NCI-H82 treated with DMSO at 0.1 percent for 48 hours (cell line): ENCODE measurements at regions not wholly inside any gene's neighbourhood (a gene's known extent, or its start where the extent isn't known, plus 50 kb on each side); places are given as distances from the start of the nearest gene placed in this dataset.
"Not testable (repeated sequence)": the region's sequence is repeated elsewhere in the genome, so short reads cannot be mapped to it uniquely, and the experiment has no call there.

Source experiments
- DNase-seq: peaks from one replicate; lab custom pipeline; 2025; ENCODE audit not compliant: unreplicated experiment; lab: John Stamatoyannopoulos, UW

GRCh38 chr14:23750357-23750756, 114.2 kb downstream of the DHRS2 start:
- DNase-seq = no peak

GRCh38 chr14:23751616-23752015, 115.5 kb downstream of the DHRS2 start:
- no peak for DNase-seq

- no peak for DNase-seq
Observed at GRCh38 chr14:23763394-23763793, 127.2 kb downstream of the DHRS2 start.

GRCh38 chr14:23766737-23767401, 130.7 kb downstream of the DHRS2 start:
- DNase-seq = no peak

GRCh38 chr14:23769221-23769728, 133.1 kb downstream of the DHRS2 start:
- not testable (repeated sequence) for DNase-seq

- DNase-seq = no peak
Observed at GRCh38 chr14:23773981-23774380, 137.8 kb downstream of the DHRS2 start.

GRCh38 chr14:23776296-23776695, 140.1 kb downstream of the DHRS2 start:
- no peak for DNase-seq

GRCh38 chr14:23785208-23785607, 149.0 kb downstream of the DHRS2 start:
- DNase-seq = no peak

GRCh38 chr14:23787436-23787835, 151.3 kb downstream of the DHRS2 start:
- DNase-seq = no peak

GRCh38 chr14:23789696-23790095, 153.5 kb downstream of the DHRS2 start:
- DNase-seq = no peak

GRCh38 chr14:23793532-23793931, 157.4 kb downstream of the DHRS2 start:
- no peak for DNase-seq

GRCh38 chr14:23800811-23801210, 152.8 kb upstream of the DHRS4 start:
- no peak for DNase-seq

GRCh38 chr14:23801766-23802165, 151.8 kb upstream of the DHRS4 start:
- DNase-seq = no peak

GRCh38 chr14:23804817-23805216, 148.8 kb upstream of the DHRS4 start:
- DNase-seq = no peak

GRCh38 chr14:23805761-23806160, 147.8 kb upstream of the DHRS4 start:
- DNase-seq = no peak

GRCh38 chr14:23814527-23815256, 138.9 kb upstream of the DHRS4 start:
- no peak for DNase-seq

GRCh38 chr14:23816371-23816770, 137.2 kb upstream of the DHRS4 start:
- DNase-seq = no peak

- no peak for DNase-seq
Observed at GRCh38 chr14:23817164-23817767, 136.3 kb upstream of the DHRS4 start.

- DNase-seq = no peak
Observed at GRCh38 chr14:23827100-23827892, 126.3 kb upstream of the DHRS4 start.

- DNase-seq = no peak
Observed at GRCh38 chr14:23828001-23828400, 125.6 kb upstream of the DHRS4 start.

- no peak for DNase-seq
Observed at GRCh38 chr14:23828616-23829015, 125.0 kb upstream of the DHRS4 start.
